ENCODE measurements at regions not wholly inside any gene's neighbourhood (a gene's known extent, or its start where the extent isn't known, plus 50 kb on each side); places are given as distances from the start of the nearest gene placed in this dataset.

DNA sequence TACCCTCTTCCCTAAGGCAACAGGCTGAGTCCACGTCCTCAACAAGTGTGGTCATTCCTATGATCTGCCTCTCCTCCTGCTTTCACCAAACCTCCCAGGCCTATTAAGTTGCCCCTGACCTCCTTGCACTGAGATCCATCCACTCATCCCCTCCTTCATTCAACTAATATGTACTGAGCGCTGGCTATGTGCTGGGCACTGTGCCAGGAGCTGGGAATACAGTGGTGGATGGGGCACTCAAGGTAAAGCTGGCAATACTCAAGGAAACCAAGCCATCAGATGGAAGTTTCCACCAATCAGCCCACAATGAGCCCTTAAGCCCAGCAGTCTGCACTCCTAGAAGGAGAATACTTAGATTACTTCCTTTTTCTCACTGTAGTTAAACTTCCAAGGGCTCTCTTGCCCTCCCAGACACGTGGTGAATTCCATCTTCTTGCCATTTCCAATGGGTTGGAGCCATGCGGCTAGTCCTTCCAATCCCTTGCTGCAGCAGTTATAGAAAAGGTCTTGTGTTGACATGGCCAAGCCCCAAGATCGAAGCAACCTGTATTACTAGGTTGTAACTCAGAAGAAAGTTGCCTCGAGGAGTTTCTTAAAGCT is 279.9 kb upstream of the RUNX1 start:
- TF ChIP-seq, protein P1, sequence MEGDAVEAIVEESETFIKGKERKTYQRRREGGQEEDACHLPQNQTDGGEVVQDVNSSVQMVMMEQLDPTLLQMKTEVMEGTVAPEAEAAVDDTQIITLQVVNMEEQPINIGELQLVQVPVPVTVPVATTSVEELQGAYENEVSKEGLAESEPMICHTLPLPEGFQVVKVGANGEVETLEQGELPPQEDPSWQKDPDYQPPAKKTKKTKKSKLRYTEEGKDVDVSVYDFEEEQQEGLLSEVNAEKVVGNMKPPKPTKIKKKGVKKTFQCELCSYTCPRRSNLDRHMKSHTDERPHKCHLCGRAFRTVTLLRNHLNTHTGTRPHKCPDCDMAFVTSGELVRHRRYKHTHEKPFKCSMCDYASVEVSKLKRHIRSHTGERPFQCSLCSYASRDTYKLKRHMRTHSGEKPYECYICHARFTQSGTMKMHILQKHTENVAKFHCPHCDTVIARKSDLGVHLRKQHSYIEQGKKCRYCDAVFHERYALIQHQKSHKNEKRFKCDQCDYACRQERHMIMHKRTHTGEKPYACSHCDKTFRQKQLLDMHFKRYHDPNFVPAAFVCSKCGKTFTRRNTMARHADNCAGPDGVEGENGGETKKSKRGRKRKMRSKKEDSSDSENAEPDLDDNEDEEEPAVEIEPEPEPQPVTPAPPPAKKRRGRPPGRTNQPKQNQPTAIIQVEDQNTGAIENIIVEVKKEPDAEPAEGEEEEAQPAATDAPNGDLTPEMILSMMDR (IDR thresholded peaks at IDR 0.05; ENCODE audit: low read depth, low read length) = no peak
- TF ChIP-seq POLR2A (IDR thresholded peaks at IDR 0.05; ENCODE audit: extremely low read depth, insufficient read length) = no peak
- TF ChIP-seq, protein P2, sequence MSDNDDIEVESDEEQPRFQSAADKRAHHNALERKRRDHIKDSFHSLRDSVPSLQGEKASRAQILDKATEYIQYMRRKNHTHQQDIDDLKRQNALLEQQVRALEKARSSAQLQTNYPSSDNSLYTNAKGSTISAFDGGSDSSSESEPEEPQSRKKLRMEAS (IDR thresholded peaks at IDR 0.05; ENCODE audit: low read depth, low read length) = no peak
- no peak for TF ChIP-seq MYC (IDR thresholded peaks at IDR 0.05; ENCODE audit: low read depth, low read length)
